Thoracic aorta (tissue), 2 donors: ENCODE measurements at regions not wholly inside any gene's neighbourhood (a gene's known extent, or its start where the extent isn't known, plus 50 kb on each side); places are given as distances from the start of the nearest gene placed in this dataset.

ENCODE experiments used
- ATAC-seq: fragments of 150-250 bp; one replicate; pipeline ENCODE4 v1.8.0; 2017; ENCODE audit warnings: low read depth; ENCODE audit not compliant: insufficient number of reproducible peaks, low FRiP score
- DNase-seq: peaks from one replicate; pipeline ENCODE4 v3.0.0-alpha.2; 2020; ENCODE audit warnings: low spot score
- H3K27ac ChIP-seq, 2 donors: fragments of 200-600 bp; sonication (generic); 1 replicate in 1 of 2; 2 replicates in 1 of 2; pipeline ENCODE4 v1.5.1; 2016; ENCODE audit warnings: mild to moderate bottlenecking in 2 of 2, moderate library complexity in 2 of 2
- H3K27me3 ChIP-seq: fragments of 200-600 bp; sonication (generic); replicated peaks from 2 replicates; pipeline ENCODE4 v1.6.0; 2016; ENCODE audit warnings: mild to moderate bottlenecking; ENCODE audit not compliant: insufficient read depth
- H3K36me3 ChIP-seq: fragments of 200-600 bp; sonication (generic); one replicate; pipeline ENCODE4 v1.5.1; 2016
- H3K4me1 ChIP-seq, 2 donors: fragments of 200-600 bp; sonication (generic); 1 replicate in 1 of 2; 2 replicates in 1 of 2; pipeline versions ENCODE4 v1.5.1 to v1.6.0; 2016; ENCODE audit warnings: low read depth in 2 of 2, mild to moderate bottlenecking in 1 of 2; ENCODE audit not compliant: control insufficient read depth in 1 of 2
- H3K4me3 ChIP-seq: fragments of 200-600 bp; sonication (generic); 2 replicates; pipeline ENCODE4 v1.5.1; 2016; ENCODE audit warnings: mild to moderate bottlenecking
- H3K9me3 ChIP-seq: fragments of 200-600 bp; sonication (generic); 2 replicates; pipeline ENCODE4 v1.5.1; 2016
- CTCF ChIP-seq: fragments of 200-600 bp; sonication (generic); IDR thresholded peaks from one replicate; pipeline ENCODE4 v1.5.1; 2019; ENCODE audit warnings: antibody characterized with exemption

- no peaks in the 10 kb centered on the region for H3K36me3 ChIP-seq
- no peak overlapping the region for H3K4me3 ChIP-seq
- ATAC-seq (no peak), DNase-seq (no peak)
- H3K27ac ChIP-seq = no peak overlapping the region
- TF ChIP-seq CTCF = no peak
- H3K9me3 ChIP-seq = no peaks in the 10 kb centered on the region
- no peaks in the 10 kb centered on the region for H3K27me3 ChIP-seq
- peaks cover 0 to 31% of the 10 kb centered on the region in 2 donors for H3K4me1 ChIP-seq
These were observed 239.7 kb downstream of the PIK3R1 start for GRCh38 chr5:68455216-68455615.

- no peak for TF ChIP-seq CTCF
- no peaks in the 10 kb centered on the region for H3K9me3 ChIP-seq
- no peak overlapping the region for H3K4me3 ChIP-seq
- H3K27me3 ChIP-seq = no peaks in the 10 kb centered on the region
- H3K36me3 ChIP-seq = no peaks in the 10 kb centered on the region
- ATAC-seq (no peak), DNase-seq (no peak)
- peaks cover 0 to 31% of the 10 kb centered on the region in 2 donors for H3K4me1 ChIP-seq
- no peak overlapping the region for H3K27ac ChIP-seq
These were observed 241.2 kb downstream of the PIK3R1 start for GRCh38 chr5:68456756-68457217.

- H3K9me3 ChIP-seq = no peaks in the 10 kb centered on the region
- ATAC-seq (no peak), DNase-seq (no peak)
- no peak overlapping the region for H3K27ac ChIP-seq
- H3K4me3 ChIP-seq = no peak overlapping the region
- no peak for TF ChIP-seq CTCF
- no peaks in the 10 kb centered on the region for H3K36me3 ChIP-seq
- no peaks in the 10 kb centered on the region for H3K27me3 ChIP-seq
- peaks cover 0 to 31% of the 10 kb centered on the region in 2 donors for H3K4me1 ChIP-seq
These were observed 241.7 kb downstream of the PIK3R1 start for GRCh38 chr5:68457285-68457684.

- DNase-seq (no peak), ATAC-seq (no peak)
- H3K27ac ChIP-seq = no peak overlapping the region
- no peaks in the 10 kb centered on the region for H3K36me3 ChIP-seq
- H3K9me3 ChIP-seq = no peaks in the 10 kb centered on the region
- H3K27me3 ChIP-seq = no peaks in the 10 kb centered on the region
- TF ChIP-seq CTCF = no peak
- H3K4me1 ChIP-seq = peaks cover 0 to 31% of the 10 kb centered on the region in 2 donors
- H3K4me3 ChIP-seq = no peak overlapping the region
These were observed 243.0 kb downstream of the PIK3R1 start for GRCh38 chr5:68458416-68459021.

GRCh38 chr5:68459093-68459809 lies 243.7 kb downstream of the PIK3R1 start:
- Histone ChIP-seq H3K27me3 (no peaks in the 10 kb centered on the region), H3K4me3 (no peak overlapping the region), H3K27ac (no peak overlapping the region), H3K9me3 (no peaks in the 10 kb centered on the region), H3K36me3 (no peaks in the 10 kb centered on the region), H3K4me1 (peaks cover 0 to 31% of the 10 kb centered on the region in 2 donors)
- ATAC-seq (no peak), DNase-seq (no peak)
- no peak for TF ChIP-seq CTCF
